ENCODE measurements at regions not wholly inside any gene's neighbourhood (a gene's known extent, or its start where the extent isn't known, plus 50 kb on each side); places are given as distances from the start of the nearest gene placed in this dataset.
A peak's percentile ranks its signal among the peaks of the same experiment; 100 is the strongest.

DNA sequence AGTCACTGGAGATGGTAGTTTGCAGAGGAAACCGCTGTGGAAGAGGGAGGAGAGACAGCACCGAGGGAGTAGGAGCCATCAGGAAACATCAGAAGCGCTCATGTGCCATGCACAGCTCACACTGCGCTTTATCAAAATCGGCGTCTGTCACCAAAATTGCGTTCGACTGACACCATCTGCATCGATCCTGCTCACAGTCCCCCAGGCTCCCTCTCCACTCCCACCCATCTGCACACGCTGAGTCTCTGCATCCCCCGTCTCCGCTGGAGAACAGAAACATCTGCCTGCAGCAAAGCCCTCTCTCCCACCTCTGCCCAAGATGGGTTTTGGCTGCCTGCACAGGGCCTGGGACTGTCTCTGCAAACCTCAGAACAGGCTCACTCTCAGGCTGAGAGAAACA is 187.5 kb upstream of the RPL38 start:
- DNase-seq (ENCODE audit: low read depth), result no peak

DNA sequence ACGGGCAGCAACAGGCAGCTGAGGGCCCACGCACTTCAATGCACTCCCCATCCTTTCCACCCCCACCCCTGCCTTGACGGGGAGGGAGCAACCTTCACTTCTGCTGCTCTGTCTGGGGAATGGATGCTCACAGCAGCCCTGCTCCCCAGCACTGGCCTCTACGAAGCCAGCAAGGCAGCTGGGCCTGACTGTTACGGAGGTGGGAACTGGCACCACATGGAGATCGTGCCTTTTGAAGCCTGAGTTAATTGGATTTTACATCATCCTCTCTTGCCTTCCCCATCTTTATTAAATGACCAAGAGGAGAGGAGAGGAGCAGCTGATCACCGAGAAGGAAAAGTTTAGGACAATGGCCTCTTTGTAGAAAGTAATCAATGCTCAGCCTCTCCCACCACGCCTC is 187.0 kb upstream of the RPL38 start:
- no peak for DNase-seq (ENCODE audit: low read depth)

GRCh38 chr17:74017466-74017865 is 186.0 kb upstream of the RPL38 start:
- no peak for DNase-seq (ENCODE audit: low read depth)

GRCh38 chr17:74018115-74018514 is 185.4 kb upstream of the RPL38 start:
- no peak for DNase-seq (ENCODE audit: low read depth)

DNA sequence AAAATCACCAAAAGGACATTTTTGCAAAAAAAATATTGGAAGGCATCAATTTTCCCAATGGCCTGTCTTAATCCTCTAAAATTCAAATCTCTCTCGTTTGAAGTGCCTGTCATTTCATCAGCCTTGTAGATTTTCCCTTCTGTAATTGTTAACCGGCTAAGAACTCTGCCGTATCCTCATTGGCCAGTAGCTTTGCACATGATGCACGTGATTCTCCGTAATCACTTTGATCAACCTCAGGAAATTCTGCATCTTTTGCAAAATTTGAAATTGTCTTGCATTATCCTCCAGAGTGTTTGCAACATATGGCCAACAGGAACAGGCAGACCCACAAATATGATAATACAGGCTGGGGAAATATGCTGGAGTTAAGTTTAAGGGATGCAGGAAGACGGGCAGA is 184.2 kb upstream of the RPL38 start:
- no peak for DNase-seq (ENCODE audit: low read depth)

- no peak for DNase-seq (ENCODE audit: low read depth)
Observed at GRCh38 chr17:74019860-74020259, 183.6 kb upstream of the RPL38 start.

DNA sequence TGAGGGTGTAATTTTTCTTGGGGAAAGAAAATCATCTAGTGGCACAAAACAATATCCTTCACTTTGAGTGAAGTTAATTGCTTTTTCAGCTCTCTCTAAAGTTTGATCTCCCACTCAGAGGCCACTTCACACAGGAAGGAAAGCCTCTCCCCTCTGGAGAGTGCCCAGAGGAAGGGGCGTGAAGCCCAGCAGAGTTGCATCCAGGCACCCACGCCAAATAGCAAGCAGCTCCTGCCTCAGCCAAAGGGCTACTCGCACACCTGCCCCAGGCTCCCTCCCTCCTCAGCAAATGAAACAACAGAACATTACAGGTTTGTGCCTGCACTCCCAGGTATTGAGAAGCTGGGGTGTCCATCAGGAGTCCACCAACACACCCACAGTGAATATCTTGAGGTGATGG is 183.0 kb upstream of the RPL38 start:
- DNase-seq (ENCODE audit: low read depth), result no peak

DNA sequence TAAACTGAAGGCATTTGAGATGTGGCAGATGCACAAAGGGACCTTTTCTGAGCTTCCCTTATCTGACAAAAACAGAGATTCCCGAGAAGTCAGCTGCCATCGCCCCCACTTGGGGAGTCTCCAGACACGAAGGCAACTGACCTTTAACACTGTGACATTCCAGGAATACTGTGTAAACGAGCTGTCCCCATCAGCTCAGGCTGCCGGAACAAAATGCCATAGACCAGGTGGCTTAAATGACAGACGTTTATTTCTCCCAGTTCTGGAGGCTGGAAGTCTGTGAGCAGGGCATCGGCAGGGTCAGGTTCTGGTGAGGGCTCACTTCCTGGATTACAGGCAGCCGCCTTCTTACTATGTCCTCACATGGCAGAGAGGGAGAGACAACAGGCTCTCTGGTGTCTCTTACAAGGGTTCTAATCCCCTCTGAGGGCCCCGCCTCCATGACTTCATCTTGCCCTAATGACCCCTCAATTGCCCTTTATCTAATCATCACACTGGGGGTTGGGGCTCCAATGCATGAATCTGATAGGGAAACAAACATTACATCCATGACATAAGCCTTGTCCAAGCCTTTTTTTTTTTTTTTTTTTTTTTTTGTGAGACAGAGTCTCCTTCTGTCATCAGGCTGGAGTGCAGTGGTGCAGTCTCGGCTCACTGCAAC is 178.5 kb upstream of the RPL38 start:
- no peak for DNase-seq (ENCODE audit: low read depth)

DNA sequence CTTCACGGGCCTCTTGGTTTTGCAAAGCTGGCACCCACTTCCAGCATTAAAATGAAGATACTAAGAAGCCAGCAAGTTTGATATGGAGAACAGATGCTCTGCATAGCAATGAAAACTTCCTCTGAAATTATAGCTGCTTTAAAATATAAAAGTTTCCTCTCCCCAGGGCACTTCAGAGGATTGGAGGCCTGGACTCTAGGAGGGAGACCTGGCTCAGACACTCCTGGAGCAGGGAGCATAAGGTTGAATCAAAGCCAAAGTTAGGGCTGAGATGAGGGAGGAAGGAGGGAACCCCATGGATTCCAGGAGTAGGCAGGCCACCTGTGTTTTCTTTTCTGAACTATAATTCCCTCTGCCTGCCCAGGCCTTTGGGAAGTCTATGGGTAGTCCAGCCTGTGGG is 176.0 kb upstream of the RPL38 start:
- DNase-seq (ENCODE audit: low read depth), result no peak

DNA sequence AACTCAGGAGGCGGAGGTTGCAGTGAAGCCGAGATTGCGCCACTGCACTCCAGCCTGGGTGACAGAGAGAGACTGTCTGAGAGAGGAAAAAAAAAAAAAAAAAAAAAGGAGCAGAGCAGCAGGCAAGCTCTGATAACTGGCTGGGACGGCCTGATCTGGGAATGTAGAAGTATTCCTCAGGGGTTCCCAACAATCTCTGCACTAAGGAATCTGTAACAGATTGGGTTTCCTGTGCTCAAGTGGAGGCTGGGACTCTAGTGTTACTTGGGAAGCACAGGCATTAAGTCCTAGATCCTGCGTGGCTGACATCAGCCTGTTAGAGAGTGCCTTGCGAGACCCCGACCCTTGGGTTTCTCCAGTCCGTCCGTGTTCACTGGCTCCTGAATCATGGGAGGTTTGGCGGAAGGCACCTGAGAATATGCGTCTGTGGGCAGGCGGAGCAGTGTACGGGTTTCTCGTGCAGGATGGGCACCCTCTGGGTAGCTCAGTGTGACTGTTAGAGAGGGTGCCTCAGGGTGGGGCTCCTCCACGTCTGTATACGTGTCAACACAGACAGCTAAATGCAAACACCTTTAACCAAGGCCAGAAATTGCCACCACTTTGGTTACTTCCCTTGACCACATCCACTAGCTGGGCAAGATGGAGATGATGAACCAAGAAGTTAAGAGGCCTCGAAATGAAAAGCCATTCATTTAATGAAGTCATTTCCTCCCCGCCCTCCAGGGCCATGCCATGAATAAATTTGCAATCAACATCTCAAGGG is 174.9 kb upstream of the RPL38 start:
- DNase-seq (ENCODE audit: low read depth), result no peak

DNA sequence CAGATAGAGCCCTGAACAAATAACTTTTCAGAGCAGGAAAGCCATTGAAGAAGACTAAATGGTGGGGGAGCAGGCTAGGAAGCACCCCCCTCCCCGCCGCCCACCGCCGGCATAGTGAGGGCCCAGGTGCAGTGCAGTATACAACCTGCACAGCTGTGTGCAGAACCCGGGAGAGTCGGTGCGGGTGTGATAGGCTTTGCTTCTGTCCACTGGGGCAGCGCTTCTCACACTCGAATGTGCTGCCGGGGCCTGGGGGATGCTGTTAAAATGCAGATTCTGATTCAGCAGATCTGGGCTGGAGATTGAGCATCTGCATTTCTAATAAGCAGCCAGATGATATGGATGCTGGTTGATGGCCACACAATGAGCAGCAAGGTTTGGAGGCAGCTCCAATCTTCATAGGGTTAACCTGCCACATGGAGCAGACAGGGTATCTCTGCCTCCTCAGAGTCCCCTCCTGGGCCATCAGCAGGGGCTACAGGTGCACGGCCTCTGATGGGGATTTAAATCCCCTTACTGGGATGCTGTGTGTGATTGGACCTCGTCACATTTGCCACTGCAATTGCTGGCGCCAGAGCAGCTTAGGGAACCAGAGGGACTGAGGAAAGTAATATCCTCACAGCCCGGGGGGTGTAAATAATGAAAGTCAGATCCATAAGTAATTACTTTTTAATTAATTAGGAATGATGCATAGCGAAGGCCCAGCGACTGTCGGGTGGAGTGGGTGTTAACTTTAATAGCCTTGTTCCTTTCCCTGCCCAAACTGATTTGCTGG is 172.0 kb upstream of the RPL38 start:
- DNase-seq (ENCODE audit: low read depth), result no peak

DNA sequence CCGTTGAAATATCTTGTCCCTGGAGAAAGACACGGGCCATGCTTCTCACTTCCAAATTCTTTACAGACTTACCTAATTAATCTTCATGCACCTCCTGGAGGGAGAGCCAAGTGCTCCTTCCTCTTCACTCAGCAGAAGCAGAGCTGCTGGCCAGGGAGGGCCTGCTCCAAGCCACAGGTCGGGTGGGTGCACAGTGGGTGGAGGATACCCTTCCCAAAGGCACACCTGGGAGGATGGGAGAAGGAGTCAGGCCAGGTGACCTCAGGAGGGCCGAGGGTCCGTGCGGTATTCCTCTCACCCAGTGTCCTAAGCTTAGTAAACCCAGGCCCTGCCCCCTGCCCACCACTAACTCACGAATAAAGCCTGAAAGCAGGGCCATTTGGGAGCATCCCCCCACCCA is 171.3 kb upstream of the RPL38 start:
- DNase-seq (ENCODE audit: low read depth), result no peak

DNA sequence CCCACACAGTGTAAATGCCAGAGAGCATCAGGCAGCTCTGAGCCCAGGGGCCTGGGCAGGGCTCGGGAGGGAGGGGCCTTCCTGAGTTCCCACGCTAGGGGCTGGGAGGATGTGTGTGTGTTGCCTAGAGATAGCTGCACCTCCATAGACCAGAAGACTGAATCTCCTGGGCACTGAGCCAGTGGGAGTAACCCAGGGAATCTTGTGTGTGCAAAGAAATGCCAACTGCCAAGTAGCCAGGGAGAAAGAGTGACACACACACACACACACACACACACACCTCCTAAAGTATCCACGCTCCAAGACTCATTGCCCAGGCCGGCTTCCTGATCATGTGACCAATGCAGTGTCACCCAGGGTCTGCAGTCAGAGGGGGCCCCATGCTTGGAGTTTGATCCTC is 166.2 kb upstream of the RPL38 start:
- DNase-seq (ENCODE audit: low read depth), result no peak

- DNase-seq (ENCODE audit: low read depth), result no peak
Observed at GRCh38 chr17:74040291-74040690, 163.2 kb upstream of the RPL38 start.

DNA sequence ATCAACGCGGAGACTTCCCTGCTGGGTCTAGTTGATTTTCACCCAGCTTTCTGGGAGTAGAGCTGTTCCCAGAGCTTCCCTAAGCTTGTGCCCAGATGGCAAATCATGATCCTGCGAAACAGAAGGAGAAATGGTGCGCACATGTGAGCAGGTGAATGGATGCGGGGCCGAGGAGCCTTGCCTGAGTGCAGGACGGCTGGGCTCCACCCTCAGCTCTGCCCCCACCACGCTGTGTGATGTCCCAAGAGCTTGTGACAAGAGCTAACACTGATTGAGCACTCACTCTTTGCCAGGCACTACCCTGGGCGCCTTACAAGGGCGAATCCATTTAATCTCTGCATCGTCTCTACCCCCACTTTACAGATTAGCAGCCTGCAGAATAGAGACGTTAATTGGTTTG is 162.7 kb upstream of the RPL38 start:
- DNase-seq (ENCODE audit: low read depth), result no peak

GRCh38 chr17:74041869-74042640 is 161.4 kb upstream of the RPL38 start:
- DNase-seq (ENCODE audit: low read depth), result no peak

- DNase-seq (ENCODE audit: low read depth), result peak; percentile 95
Observed at GRCh38 chr17:74042744-74043486, 160.6 kb upstream of the RPL38 start.

GRCh38 chr17:74043976-74044375 is 159.5 kb upstream of the RPL38 start:
- no peak for DNase-seq (ENCODE audit: low read depth)

- DNase-seq (ENCODE audit: low read depth), result no peak
Observed at GRCh38 chr17:74045608-74046280, 157.7 kb upstream of the RPL38 start.

- DNase-seq (ENCODE audit: low read depth), result no peak
Observed at GRCh38 chr17:74049167-74049966, 154.1 kb upstream of the RPL38 start.

Measured in stromal cell of bone marrow (primary cell).